SK-N-SH (cell line): ENCODE measurements at regions not wholly inside any gene's neighbourhood (a gene's known extent, or its start where the extent isn't known, plus 50 kb on each side); places are given as distances from the start of the nearest gene placed in this dataset.

Experiments used
- CTCF ChIA-PET: fragments of 300-600, 350-600 bp; formaldehyde crosslinking; extraction: SDS; loops from one replicate; lab custom pipeline; 2021; lab: Yijun Ruan, JAX
- POLR2A ChIA-PET: fragments of 350-600 bp; sonication (Branson Sonifier 250); formaldehyde crosslinking; extraction: SDS; loops from one replicate; lab custom pipeline; 2020; ENCODE audit warnings: antibody characterized with exemption, inconsistent platforms; lab: Yijun Ruan, JAX
- DNase-seq: peaks from one replicate; pipeline ENCODE4 v3.0.0; 2012
- H2AFZ ChIP-seq: fragments of 200-600 bp; sonication (generic); 2 replicates; pipeline ENCODE4 v1.8.1; 2016; ENCODE audit warnings: antibody characterized with exemption, mild to moderate bottlenecking, low read depth
- H3F3A ChIP-seq: fragments of 200-600 bp; sonication (generic); replicated peaks from 2 replicates; pipeline ENCODE3; 2016; ENCODE audit warnings: antibody characterized with exemption, mild to moderate bottlenecking; ENCODE audit not compliant: insufficient read depth
- H3K27ac ChIP-seq, 2 experiments: fragments of 200-500 bp in 1 of 2; fragments of 200-600 bp in 1 of 2; sonication (Bioruptor generic) in 1 of 2; sonication (generic), shearing (Covaris generic) in 1 of 2; 2 replicates each; pipeline versions ENCODE4 v1.5.1 to v1.6.1; 2014 to 2016; ENCODE audit warnings: low read depth in 2 of 2, inconsistent platforms in 1 of 2, low read length in 1 of 2, mild to moderate bottlenecking in 1 of 2, mixed read lengths in 1 of 2
- H3K27me3 ChIP-seq: fragments of 200-600 bp; sonication (generic), shearing (Covaris generic); 2 replicates; pipeline ENCODE4 v1.6.1; 2016; ENCODE audit warnings: mixed run types; ENCODE audit not compliant: insufficient read depth
- H3K36me3 ChIP-seq, 2 experiments: fragments of 200-500 bp in 1 of 2; fragments of 200-600 bp in 1 of 2; sonication (Bioruptor generic) in 1 of 2; sonication (generic) in 1 of 2; replicated peaks in 1 of 2; 2 replicates each; pipeline versions ENCODE3 to v1.5.1; 2014 to 2016; ENCODE audit warnings: low read length in 1 of 2, mild to moderate bottlenecking in 1 of 2; ENCODE audit not compliant: insufficient read depth in 2 of 2, control insufficient read depth in 1 of 2
- H3K4me1 ChIP-seq, 2 experiments: fragments of 200-500 bp in 1 of 2; fragments of 200-600 bp in 1 of 2; sonication (Bioruptor generic) in 1 of 2; sonication (generic), shearing (Covaris generic) in 1 of 2; 2 replicates each; pipeline versions ENCODE4 v1.5.1 to v1.6.1; 2014 to 2016; ENCODE audit warnings: low read depth in 1 of 2, low read length in 1 of 2, mixed run types in 1 of 2; ENCODE audit not compliant: insufficient read depth in 2 of 2, control insufficient read depth in 1 of 2
- H3K4me2 ChIP-seq: fragments of 200-600 bp; sonication (generic), shearing (Covaris generic); 2 replicates; pipeline ENCODE4 v1.6.1; 2017; ENCODE audit warnings: mixed run types
- H3K4me3 ChIP-seq, 2 experiments: fragments of 200-500 bp in 1 of 2; fragments of 200-600 bp in 1 of 2; sonication (Bioruptor generic) in 1 of 2; sonication (generic), shearing (Covaris generic) in 1 of 2; 2 replicates each; pipeline versions ENCODE4 v1.5.1 to v1.8.1; 2014 to 2016; ENCODE audit warnings: low read depth in 2 of 2, inconsistent platforms in 1 of 2, low read length in 1 of 2, mild to moderate bottlenecking in 1 of 2, mixed read lengths in 1 of 2, moderate library complexity in 1 of 2
- H3K79me2 ChIP-seq: fragments of 200-600 bp; sonication (generic); 2 replicates; pipeline ENCODE4 v1.8.1; 2017; ENCODE audit warnings: mild to moderate bottlenecking; ENCODE audit not compliant: insufficient read depth
- H3K9ac ChIP-seq: fragments of 200-600 bp; sonication (generic); 2 replicates; pipeline ENCODE4 v1.6.1; 2017; ENCODE audit warnings: mixed run types
- H3K9me2 ChIP-seq: fragments of 200-600 bp; sonication (generic); 2 replicates; pipeline ENCODE4 v1.6.1; 2017; ENCODE audit warnings: mixed run types
- H3K9me3 ChIP-seq: fragments of 200-600 bp; sonication (generic); 2 replicates; pipeline ENCODE4 v1.6.1; 2017; ENCODE audit warnings: mixed run types, mild to moderate bottlenecking, moderate library complexity
- H4K20me1 ChIP-seq: fragments of 200-600 bp; sonication (generic); 2 replicates; pipeline ENCODE4 v1.6.1; 2017; ENCODE audit warnings: mild to moderate bottlenecking, mixed run types; ENCODE audit not compliant: insufficient read depth
- CHD2 ChIP-seq: fragments of 150-350 bp; IDR thresholded peaks from 2 replicates; pipeline ENCODE4 v1.6.1; 2018; ENCODE audit warnings: low read length; ENCODE audit not compliant: partially characterized antibody
- ELF1 ChIP-seq: IDR thresholded peaks from 2 replicates; pipeline ENCODE4 v1.4.0; 2012
- EZH2phosphoT487 ChIP-seq: fragments of 200-600 bp; sonication (generic); IDR thresholded peaks from 2 replicates; pipeline ENCODE4 v1.6.1; 2017; ENCODE audit warnings: low read depth, mixed run types, mild to moderate bottlenecking, antibody characterized with exemption, moderate library complexity, borderline replicate concordance
- FOSL2 ChIP-seq: IDR thresholded peaks from 2 replicates; pipeline ENCODE4 v1.4.0; 2012; ENCODE audit warnings: low read depth, mild to moderate bottlenecking, moderate library complexity, borderline replicate concordance
- FOXJ3 ChIP-seq: sonication (generic); formaldehyde crosslinking; IDR thresholded peaks from 2 replicates; pipeline ENCODE4 v1.5.1; 2020; ENCODE audit warnings: mild to moderate bottlenecking, missing genetic modification reagents
- FOXM1 ChIP-seq: IDR thresholded peaks from 2 replicates; pipeline ENCODE4 v1.4.0; 2012; ENCODE audit warnings: low read depth, mild to moderate bottlenecking
- GATA2 ChIP-seq: sonication (generic); formaldehyde crosslinking; IDR thresholded peaks from 2 replicates; pipeline ENCODE4 v1.5.0; 2020; ENCODE audit warnings: mild to moderate bottlenecking, missing genetic modification reagents
- JUND ChIP-seq: IDR thresholded peaks from 2 replicates; pipeline ENCODE4 v1.4.0; 2012
- MEF2A ChIP-seq: IDR thresholded peaks from 2 replicates; pipeline ENCODE4 v1.4.0; 2012; ENCODE audit warnings: low read depth, borderline replicate concordance
- MXI1 ChIP-seq: IDR thresholded peaks from 2 replicates; pipeline ENCODE4 v1.6.1; 2012; ENCODE audit warnings: mild to moderate bottlenecking, low read depth, low read length, improper control_type of control experiment
- NRF1 ChIP-seq: IDR thresholded peaks from 2 replicates; pipeline ENCODE4 v1.6.1; 2012; ENCODE audit warnings: low read depth, mild to moderate bottlenecking, low read length
- PBX3 ChIP-seq: IDR thresholded peaks from 2 replicates; pipeline ENCODE4; 2012
- POLR2AphosphoS5 ChIP-seq: IDR thresholded peaks from 2 replicates; pipeline ENCODE4 v1.6.1; 2012; ENCODE audit warnings: low read depth, low read length
- RAD21 ChIP-seq: IDR thresholded peaks from 2 replicates; pipeline ENCODE4 v1.6.1; 2012; ENCODE audit warnings: mild to moderate bottlenecking, low read length
- RCOR1 ChIP-seq: fragments of 150-350 bp; IDR thresholded peaks from 2 replicates; pipeline ENCODE4 v1.6.1; 2017; ENCODE audit warnings: antibody characterized with exemption, low read length
- REST ChIP-seq: IDR thresholded peaks from 2 replicates; pipeline ENCODE4 v1.6.1; 2012; ENCODE audit warnings: mild to moderate bottlenecking, low read depth, low read length, moderate library complexity
- RFX5 ChIP-seq: IDR thresholded peaks from 2 replicates; pipeline ENCODE4 v1.6.1; 2012; ENCODE audit warnings: mild to moderate bottlenecking, improper control_type of control experiment, low read length
- RXRA ChIP-seq: IDR thresholded peaks from 2 replicates; pipeline ENCODE4 v1.4.0; 2012; ENCODE audit warnings: low read depth, mild to moderate bottlenecking, borderline replicate concordance
- SIN3A ChIP-seq: IDR thresholded peaks from 2 replicates; pipeline ENCODE4 v1.6.1; 2012; ENCODE audit warnings: low read depth, mild to moderate bottlenecking, low read length, moderate library complexity, borderline replicate concordance
- TCF12 ChIP-seq: IDR thresholded peaks from 2 replicates; pipeline ENCODE4 v1.4.0; 2012
- USF2 ChIP-seq: fragments of 150-350 bp; IDR thresholded peaks from 2 replicates; pipeline ENCODE4 v1.6.1; 2017; ENCODE audit warnings: antibody characterized with exemption, low read length, low read depth, borderline replicate concordance
- WGBS: methylation state at CpG from one replicate; pipeline ENCODE4 v1.1.6; 2017; ENCODE audit warnings: low lambda C conversion rate; 5-methylcytosine and 5-hydroxymethylcytosine counted together
- TF ChIP-seq, protein P1 (sequence below): IDR thresholded peaks from 2 replicates; pipeline ENCODE4 v1.4.0; 2012; ENCODE audit warnings: low read depth, borderline replicate concordance
- TF ChIP-seq, protein P2 (sequence below): fragments of 200-600 bp; sonication (generic); IDR thresholded peaks from 2 replicates; pipeline ENCODE4 v1.6.1; 2017; ENCODE audit warnings: antibody characterized with exemption, mild to moderate bottlenecking, moderate library complexity
- TF ChIP-seq, protein P3 (sequence below): fragments of 150-350 bp; IDR thresholded peaks from 2 replicates; pipeline ENCODE4 v1.6.1; 2016; ENCODE audit warnings: mild to moderate bottlenecking, low read depth, low read length

- DNase-seq = no peak
- no peak overlapping the region for H3K4me3 ChIP-seq
- H3K27ac ChIP-seq = peak overlapping the region in 1 of 2 experiments; percentile 60; a peak in 1 of 4 replicates
- ChIA-PET CTCF (interaction anchor here (1.1 kb wide), 1 partner anchor 10 kb away, joined by 3 read pairs; no protein-coding TSS in a partner anchor), POLR2A (no interaction called here)
- peaks cover 0 to 2% of the 10 kb centered on the region in 2 experiments; a peak in 2 of 4 replicates for H3K4me1 ChIP-seq
- H3K4me2 ChIP-seq = no peak overlapping the region
- H3K9me2 ChIP-seq = no peaks in the 10 kb centered on the region
- no peaks in the 10 kb centered on the region for H3K36me3 ChIP-seq
- no peaks in the 10 kb centered on the region for H3F3A ChIP-seq
- no peaks in the 10 kb centered on the region for H4K20me1 ChIP-seq
- no peak overlapping the region for H2AFZ ChIP-seq
- 4% methylated on average over 2 of the region's 2 CpGs for WGBS
- H3K79me2 ChIP-seq = no peaks in the 10 kb centered on the region
- no peaks in the 10 kb centered on the region for H3K27me3 ChIP-seq
- no peak overlapping the region for H3K9ac ChIP-seq
- H3K9me3 ChIP-seq = no peaks in the 10 kb centered on the region
- TF ChIP-seq USF2 (no peak), RCOR1 (no peak), RXRA (peak; percentile 21; the same call in 1 of the 2 replicates), RAD21 (no peak), ELF1 (no peak), NRF1 (no peak), REST (no peak), MEF2A (no peak), MXI1 (no peak), PBX3 (peak; percentile 43), GATA2 (CRISPR knock-in tag) (no peak), FOSL2 (no peak), FOXJ3 (CRISPR knock-in tag) (no peak), JUND (0 out of 2 replicates have a peak, but pooled peaks have one; percentile 19), POLR2AphosphoS5 (no peak), SIN3A (no peak), TCF12 (peak; percentile 37; the same call in 1 of the 2 replicates), EZH2phosphoT487 (no peak), CHD2 (no peak), FOXM1 (no peak), RFX5 (no peak)
- TF ChIP-seq, protein P1, sequence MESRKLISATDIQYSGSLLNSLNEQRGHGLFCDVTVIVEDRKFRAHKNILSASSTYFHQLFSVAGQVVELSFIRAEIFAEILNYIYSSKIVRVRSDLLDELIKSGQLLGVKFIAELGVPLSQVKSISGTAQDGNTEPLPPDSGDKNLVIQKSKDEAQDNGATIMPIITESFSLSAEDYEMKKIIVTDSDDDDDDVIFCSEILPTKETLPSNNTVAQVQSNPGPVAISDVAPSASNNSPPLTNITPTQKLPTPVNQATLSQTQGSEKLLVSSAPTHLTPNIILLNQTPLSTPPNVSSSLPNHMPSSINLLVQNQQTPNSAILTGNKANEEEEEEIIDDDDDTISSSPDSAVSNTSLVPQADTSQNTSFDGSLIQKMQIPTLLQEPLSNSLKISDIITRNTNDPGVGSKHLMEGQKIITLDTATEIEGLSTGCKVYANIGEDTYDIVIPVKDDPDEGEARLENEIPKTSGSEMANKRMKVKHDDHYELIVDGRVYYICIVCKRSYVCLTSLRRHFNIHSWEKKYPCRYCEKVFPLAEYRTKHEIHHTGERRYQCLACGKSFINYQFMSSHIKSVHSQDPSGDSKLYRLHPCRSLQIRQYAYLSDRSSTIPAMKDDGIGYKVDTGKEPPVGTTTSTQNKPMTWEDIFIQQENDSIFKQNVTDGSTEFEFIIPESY = no peak
- TF ChIP-seq, protein P2, sequence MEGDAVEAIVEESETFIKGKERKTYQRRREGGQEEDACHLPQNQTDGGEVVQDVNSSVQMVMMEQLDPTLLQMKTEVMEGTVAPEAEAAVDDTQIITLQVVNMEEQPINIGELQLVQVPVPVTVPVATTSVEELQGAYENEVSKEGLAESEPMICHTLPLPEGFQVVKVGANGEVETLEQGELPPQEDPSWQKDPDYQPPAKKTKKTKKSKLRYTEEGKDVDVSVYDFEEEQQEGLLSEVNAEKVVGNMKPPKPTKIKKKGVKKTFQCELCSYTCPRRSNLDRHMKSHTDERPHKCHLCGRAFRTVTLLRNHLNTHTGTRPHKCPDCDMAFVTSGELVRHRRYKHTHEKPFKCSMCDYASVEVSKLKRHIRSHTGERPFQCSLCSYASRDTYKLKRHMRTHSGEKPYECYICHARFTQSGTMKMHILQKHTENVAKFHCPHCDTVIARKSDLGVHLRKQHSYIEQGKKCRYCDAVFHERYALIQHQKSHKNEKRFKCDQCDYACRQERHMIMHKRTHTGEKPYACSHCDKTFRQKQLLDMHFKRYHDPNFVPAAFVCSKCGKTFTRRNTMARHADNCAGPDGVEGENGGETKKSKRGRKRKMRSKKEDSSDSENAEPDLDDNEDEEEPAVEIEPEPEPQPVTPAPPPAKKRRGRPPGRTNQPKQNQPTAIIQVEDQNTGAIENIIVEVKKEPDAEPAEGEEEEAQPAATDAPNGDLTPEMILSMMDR = no peak
- TF ChIP-seq, protein P3, sequence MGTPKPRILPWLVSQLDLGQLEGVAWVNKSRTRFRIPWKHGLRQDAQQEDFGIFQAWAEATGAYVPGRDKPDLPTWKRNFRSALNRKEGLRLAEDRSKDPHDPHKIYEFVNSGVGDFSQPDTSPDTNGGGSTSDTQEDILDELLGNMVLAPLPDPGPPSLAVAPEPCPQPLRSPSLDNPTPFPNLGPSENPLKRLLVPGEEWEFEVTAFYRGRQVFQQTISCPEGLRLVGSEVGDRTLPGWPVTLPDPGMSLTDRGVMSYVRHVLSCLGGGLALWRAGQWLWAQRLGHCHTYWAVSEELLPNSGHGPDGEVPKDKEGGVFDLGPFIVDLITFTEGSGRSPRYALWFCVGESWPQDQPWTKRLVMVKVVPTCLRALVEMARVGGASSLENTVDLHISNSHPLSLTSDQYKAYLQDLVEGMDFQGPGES = no peak
These were observed 341.9 kb downstream of the GXYLT1 start for GRCh38 chr12:41802803-41803202.
